ENCODE measurements at regions not wholly inside any gene's neighbourhood (a gene's known extent, or its start where the extent isn't known, plus 50 kb on each side); places are given as distances from the start of the nearest gene placed in this dataset.

- TF ChIP-seq GATA2 (IDR thresholded peaks at IDR 0.05; ENCODE audit: low read depth, low read length), result no peak
- TF ChIP-seq GATA3 (IDR thresholded peaks at IDR 0.05; ENCODE audit: low read depth, low read length), result no peak
These were observed 533.2 kb upstream of the FAT1 start for GRCh38 chr4:187256897-187257296.
